Activated B cell treated with CpG ODN at 0.5 μM for 24 hours (primary cell): ENCODE measurements at regions not wholly inside any gene's neighbourhood (a gene's known extent, or its start where the extent isn't known, plus 50 kb on each side); places are given as distances from the start of the nearest gene placed in this dataset.
A peak's percentile ranks its signal among the peaks of the same experiment; 100 is the strongest.

Source experiments
- ATAC-seq: fragments of 200-7000 bp; cut with Tn5 transposase; one replicate; pipeline ENCODE4 v1.10.0; 2021; ENCODE audit warnings: low read depth, mild to moderate bottlenecking, moderate library complexity
- CTCF ChIA-PET: fragments of 350-600 bp; sonication (Branson Sonifier 250); formaldehyde crosslinking; loops from one replicate; lab custom pipeline; 2021; ENCODE audit warnings: antibody characterized with exemption; lab: Charles Lee
- POLR2A ChIA-PET: fragments of 350-600 bp; sonication (Branson Sonifier 250); formaldehyde crosslinking; loops from one replicate; lab custom pipeline; 2021; ENCODE audit warnings: antibody characterized with exemption; lab: Charles Lee
- DNase-seq: peaks from one replicate; pipeline ENCODE4 v3.0.0; 2022
- H3K27ac Mint-ChIP-seq: one replicate; pipeline ENCODE4 v1.8.0; 2020; ENCODE audit warnings: mixed read lengths
- H3K27me3 Mint-ChIP-seq: one replicate; pipeline ENCODE4 v1.8.0; 2021; ENCODE audit warnings: mixed read lengths
- H3K36me3 Mint-ChIP-seq: one replicate; pipeline ENCODE4 v1.8.0; 2021; ENCODE audit warnings: low read depth, mixed read lengths
- H3K4me1 Mint-ChIP-seq: one replicate; pipeline ENCODE4 v1.8.0; 2021; ENCODE audit warnings: mixed read lengths
- H3K4me3 Mint-ChIP-seq: one replicate; pipeline ENCODE4 v1.8.0; 2020; ENCODE audit warnings: mild to moderate bottlenecking, mixed read lengths
- H3K9me3 Mint-ChIP-seq: one replicate; pipeline ENCODE4 v1.8.0; 2020; ENCODE audit warnings: mixed read lengths
- CTCF ChIP-seq: fragments of 200-600 bp; IDR thresholded peaks from one replicate; pipeline ENCODE4 v1.8.0; 2022; ENCODE audit warnings: antibody characterized with exemption, mild to moderate bottlenecking
- intact Hi-C: fragments of 100-400 bp; cut with micrococcal nuclease; formaldehyde crosslinking; loops from one replicate; pipeline ENCODE4 v1.15.1; 2024

GRCh38 chr20:53852691-53853090 lies 217.7 kb downstream of the BCAS1 start:
- DNase-seq (no peak), ATAC-seq (no peak)
- Mint-ChIP-seq H3K27me3 (no peaks in the 10 kb centered on the region), H3K4me3 (no peak overlapping the region), H3K36me3 (no peaks in the 10 kb centered on the region), H3K27ac (no peak overlapping the region), H3K9me3 (no peaks in the 10 kb centered on the region), H3K4me1 (peaks cover 36% of the 10 kb centered on the region)
- CTCF ChIA-PET = no interaction called here
- POLR2A ChIA-PET = interaction anchor here (0.6 kb wide), 1 partner anchor 78 kb away, joined by 4 read pairs; no protein-coding TSS in a partner anchor
- intact Hi-C loops = no loop called here
- TF ChIP-seq CTCF = no peak

- Mint-ChIP-seq H3K9me3 (no peaks in the 10 kb centered on the region), H3K4me3 (no peak overlapping the region), H3K27me3 (no peaks in the 10 kb centered on the region), H3K27ac (no peak overlapping the region), H3K4me1 (peaks cover 43% of the 10 kb centered on the region), H3K36me3 (no peaks in the 10 kb centered on the region)
- intact Hi-C loops = no loop called here
- no peak for TF ChIP-seq CTCF
- ATAC-seq = no peak
- no peak for DNase-seq
- POLR2A ChIA-PET = interaction anchor here (0.5 kb wide), 1 partner anchor 144 kb away, joined by 3 read pairs; no protein-coding TSS in a partner anchor
- CTCF ChIA-PET = interaction anchor here (1.2 kb wide), 1 partner anchor 10 kb away, joined by 4 read pairs; no protein-coding TSS in a partner anchor
Measured at GRCh38 chr20:53852014-53852413, 218.4 kb downstream of the BCAS1 start.

- no peak for DNase-seq
- no peak for TF ChIP-seq CTCF
- Mint-ChIP-seq H3K27ac (no peak overlapping the region), H3K4me3 (no peak overlapping the region), H3K4me1 (peaks cover 41% of the 10 kb centered on the region), H3K36me3 (no peaks in the 10 kb centered on the region), H3K27me3 (no peaks in the 10 kb centered on the region), H3K9me3 (no peaks in the 10 kb centered on the region)
- ChIA-PET POLR2A (interaction anchor here (0.5 to 1.0 kb wide), 3 partner anchors 16 to 258 kb away, joined by 3 to 6 read pairs (median 3); no protein-coding TSS in a partner anchor), CTCF (no interaction called here)
- intact Hi-C loops = no loop called here
- ATAC-seq = peak; percentile 43
Measured at GRCh38 chr20:53850319-53850718, 220.1 kb downstream of the BCAS1 start.

- intact Hi-C loops = no loop called here
- Mint-ChIP-seq H3K4me1 (peaks cover 43% of the 10 kb centered on the region), H3K27ac (peak overlapping the region; percentile 32), H3K4me3 (no peak overlapping the region), H3K9me3 (no peaks in the 10 kb centered on the region), H3K36me3 (no peaks in the 10 kb centered on the region), H3K27me3 (no peaks in the 10 kb centered on the region)
- ChIA-PET POLR2A (interaction anchor here (0.5 to 1.0 kb wide), 2 partner anchors 17 to 258 kb away, joined by 3 to 6 read pairs; no protein-coding TSS in a partner anchor), CTCF (no interaction called here)
- DNase-seq = no peak
- no peak for ATAC-seq
- TF ChIP-seq CTCF = no peak
Measured at GRCh38 chr20:53849471-53850059, 220.8 kb downstream of the BCAS1 start.

- POLR2A ChIA-PET = interaction anchor here (1.1 to 2.0 kb wide), 3 partner anchors 18 to 118 kb away, joined by 4 to 9 read pairs (median 7); no protein-coding TSS in a partner anchor
- intact Hi-C loops = no loop called here
- peaks cover 50% of the 10 kb centered on the region for H3K4me1 Mint-ChIP-seq
- H3K4me3 Mint-ChIP-seq = no peak overlapping the region
- peak overlapping the region; percentile 88 for H3K27ac Mint-ChIP-seq
- no peak for ATAC-seq
- no peak for TF ChIP-seq CTCF
- CTCF ChIA-PET = interaction anchor here (2.1 kb wide), 1 partner anchor 68 kb away, joined by 6 read pairs; no protein-coding TSS in a partner anchor
- DNase-seq = no peak
- H3K9me3 Mint-ChIP-seq = no peaks in the 10 kb centered on the region
- no peaks in the 10 kb centered on the region for H3K36me3 Mint-ChIP-seq
- no peaks in the 10 kb centered on the region for H3K27me3 Mint-ChIP-seq
Measured at GRCh38 chr20:53848304-53848703, 222.1 kb downstream of the BCAS1 start.
